RWPE2 (cell line): ENCODE measurements at regions not wholly inside any gene's neighbourhood (a gene's known extent, or its start where the extent isn't known, plus 50 kb on each side); places are given as distances from the start of the nearest gene placed in this dataset.

Source experiments
- ATAC-seq: fragments of 200-7000 bp; cut with Tn5 transposase; 3 replicates; pipeline ENCODE4 v1.9.1; 2021; ENCODE audit warnings: low read depth
- DNase-seq: peaks from one replicate; pipeline ENCODE4 v3.0.0-alpha.2; 2020; ENCODE audit warnings: low spot score
- H3K27ac ChIP-seq: fragments of 450-650 bp; 2 replicates; pipeline ENCODE4 v1.5.1; 2017; ENCODE audit warnings: mild to moderate bottlenecking; ENCODE audit not compliant: poor library complexity, severe bottlenecking
- H3K27me3 ChIP-seq: fragments of 250-450 bp; sonication (Bioruptor Pico); 2 replicates; pipeline ENCODE4 v1.5.1; 2021; ENCODE audit warnings: mild to moderate bottlenecking, moderate library complexity; ENCODE audit not compliant: insufficient read depth, poor library complexity, severe bottlenecking
- H3K36me3 ChIP-seq: fragments of 250-450 bp; sonication (Bioruptor Pico); 2 replicates; pipeline ENCODE4 v1.5.1; 2020; ENCODE audit warnings: low read depth, mild to moderate bottlenecking, moderate library complexity
- H3K4me1 ChIP-seq: fragments of 250-450 bp; sonication (Bioruptor Pico); 2 replicates; pipeline ENCODE4 v1.5.1; 2021; ENCODE audit warnings: mild to moderate bottlenecking, moderate library complexity; ENCODE audit not compliant: insufficient read depth, poor library complexity, severe bottlenecking
- H3K4me3 ChIP-seq: fragments of 250-450 bp; sonication (Bioruptor Pico); 2 replicates; pipeline ENCODE4 v1.5.1; 2021; ENCODE audit warnings: mild to moderate bottlenecking, moderate library complexity; ENCODE audit not compliant: severe bottlenecking
- H3K9me3 ChIP-seq: fragments of 250-450 bp; sonication (Bioruptor Pico); 2 replicates; pipeline ENCODE4 v1.5.1; 2021; ENCODE audit warnings: mild to moderate bottlenecking, moderate library complexity; ENCODE audit not compliant: severe bottlenecking
- CTCF ChIP-seq: fragments of 450-650 bp; IDR thresholded peaks from one replicate; pipeline ENCODE4 v1.5.1; 2017; ENCODE audit warnings: mild to moderate bottlenecking, moderate library complexity; ENCODE audit not compliant: poor library complexity, severe bottlenecking

GRCh38 chr2:58965602-58966001, 724.5 kb upstream of the FANCL start:
- H3K4me1 ChIP-seq, result no peaks in the 10 kb centered on the region
- no peaks in the 10 kb centered on the region for H3K36me3 ChIP-seq
- H3K9me3 ChIP-seq, result no peaks in the 10 kb centered on the region
- no peaks in the 10 kb centered on the region for H3K27me3 ChIP-seq
- no peak overlapping the region for H3K27ac ChIP-seq
- H3K4me3 ChIP-seq, result no peak overlapping the region
- DNase-seq (no peak), ATAC-seq (no peak)
- no peak for TF ChIP-seq CTCF

- ATAC-seq (no peak), DNase-seq (no peak)
- no peaks in the 10 kb centered on the region for H3K9me3 ChIP-seq
These were observed 718.9 kb upstream of the FANCL start for GRCh38 chr2:58959996-58960395.

GRCh38 chr2:58957188-58957840, 716.2 kb upstream of the FANCL start:
- no peak overlapping the region for H3K4me3 ChIP-seq
- peaks cover 1% of the 10 kb centered on the region for H3K27me3 ChIP-seq
- no peaks in the 10 kb centered on the region for H3K4me1 ChIP-seq
- no peak for DNase-seq
- H3K9me3 ChIP-seq, result no peaks in the 10 kb centered on the region
- no peak overlapping the region for H3K27ac ChIP-seq
- H3K36me3 ChIP-seq, result no peaks in the 10 kb centered on the region
- no peak for ATAC-seq
- no peak for TF ChIP-seq CTCF

More at GRCh38 chr2:58959996-58960395, 718.9 kb upstream of the FANCL start:
- TF ChIP-seq CTCF, result no peak
- Histone ChIP-seq H3K4me1 (no peaks in the 10 kb centered on the region), H3K4me3 (no peak overlapping the region), H3K27me3 (no peaks in the 10 kb centered on the region), H3K36me3 (no peaks in the 10 kb centered on the region), H3K27ac (no peak overlapping the region)

- no peak overlapping the region for H3K27ac ChIP-seq
- peaks cover 8% of the 10 kb centered on the region for H3K27me3 ChIP-seq
- no peak overlapping the region for H3K4me3 ChIP-seq
- H3K9me3 ChIP-seq, result no peaks in the 10 kb centered on the region
- H3K36me3 ChIP-seq, result no peaks in the 10 kb centered on the region
- DNase-seq, result no peak
- no peaks in the 10 kb centered on the region for H3K4me1 ChIP-seq
- TF ChIP-seq CTCF, result no peak
- ATAC-seq, result no peak
These were observed 713.8 kb upstream of the FANCL start for GRCh38 chr2:58954880-58955385.

GRCh38 chr2:58951722-58952121, 710.6 kb upstream of the FANCL start:
- peaks cover 8% of the 10 kb centered on the region for H3K27me3 ChIP-seq
- no peaks in the 10 kb centered on the region for H3K9me3 ChIP-seq
- DNase-seq (no peak), ATAC-seq (no peak)
- H3K27ac ChIP-seq, result no peak overlapping the region
- no peaks in the 10 kb centered on the region for H3K36me3 ChIP-seq
- H3K4me3 ChIP-seq, result no peak overlapping the region
- TF ChIP-seq CTCF, result no peak
- no peaks in the 10 kb centered on the region for H3K4me1 ChIP-seq
